SK-N-MC (cell line): ENCODE measurements at regions not wholly inside any gene's neighbourhood (a gene's known extent, or its start where the extent isn't known, plus 50 kb on each side); places are given as distances from the start of the nearest gene placed in this dataset.

Experiments
- EZH2 ChIP-seq: fragments of 200-600 bp; sonication (generic); IDR thresholded peaks from one replicate; pipeline ENCODE4 v1.6.1; 2017; ENCODE audit warnings: antibody characterized with exemption
- FOXP2 ChIP-seq: optimal IDR thresholded peaks from 2 replicates; pipeline ENCODE3; 2011; ENCODE audit warnings: mild to moderate bottlenecking, moderate library complexity; ENCODE audit not compliant: insufficient read depth; ENCODE audit errors: extremely low read length, control extremely low read depth
- POLR2AphosphoS5 ChIP-seq: IDR thresholded peaks from 2 replicates; pipeline ENCODE4 v1.6.1; 2012; ENCODE audit warnings: mild to moderate bottlenecking, low read depth, low read length, borderline replicate concordance

- TF ChIP-seq EZH2, result no peak
- no peak for TF ChIP-seq POLR2AphosphoS5
- no peak for TF ChIP-seq FOXP2
Measured at GRCh38 chr4:14000091-14000814, 372.7 kb upstream of the BOD1L1 start.
